ENCODE measurements at regions not wholly inside any gene's neighbourhood (a gene's known extent, or its start where the extent isn't known, plus 50 kb on each side); places are given as distances from the start of the nearest gene placed in this dataset.

DNA sequence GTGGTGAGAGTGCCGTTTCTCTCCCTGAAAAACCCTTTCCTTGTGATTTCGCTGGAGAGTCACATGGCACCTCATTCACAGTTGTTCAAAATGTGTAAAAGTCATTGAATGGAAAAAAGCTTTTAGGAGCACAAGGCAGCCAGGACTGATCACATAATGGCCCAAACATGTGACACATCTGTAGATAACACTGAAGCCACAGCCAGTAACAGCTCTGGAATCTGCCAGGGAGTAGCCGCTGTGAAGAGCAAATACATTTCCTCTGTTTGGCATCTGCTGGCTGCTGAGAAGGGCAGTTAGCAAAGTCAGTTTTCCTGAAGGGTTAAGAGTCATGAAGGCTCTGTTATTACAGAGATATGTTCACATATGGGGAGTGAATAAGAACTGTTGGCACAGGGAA is 271.8 kb downstream of the NNT start:
- Histone ChIP-seq H3K9ac (no peak overlapping the region), H3F3A (replicated peaks; ENCODE audit: insufficient read depth) (no peaks in the 10 kb centered on the region), H3K9me2 (no peaks in the 10 kb centered on the region), H3K4me3 (ENCODE audit: low read depth in 2 of 2, low read length in 1 of 2) (no peak overlapping the region), H3K4me2 (no peak overlapping the region), H3K36me3 (replicated peaks in 1 of 2; ENCODE audit: control insufficient read depth in 1 of 2, insufficient read depth in 2 of 2, low read length in 1 of 2) (no peaks in the 10 kb centered on the region), H3K79me2 (ENCODE audit: insufficient read depth) (no peaks in the 10 kb centered on the region), H3K4me1 (ENCODE audit: control insufficient read depth in 1 of 2, insufficient read depth in 2 of 2, low read depth in 1 of 2, low read length in 1 of 2) (no peaks in the 10 kb centered on the region), H2AFZ (ENCODE audit: low read depth) (no peak overlapping the region), H3K27ac (ENCODE audit: low read depth in 2 of 2, low read length in 1 of 2) (no peak overlapping the region), H4K20me1 (ENCODE audit: insufficient read depth) (no peaks in the 10 kb centered on the region), H3K9me3 (no peaks in the 10 kb centered on the region), H3K27me3 (ENCODE audit: insufficient read depth) (no peaks in the 10 kb centered on the region)
- POLR2A ChIA-PET: no interaction called here
- CTCF ChIA-PET: no interaction called here
- TF ChIP-seq MEF2A (IDR thresholded peaks at IDR 0.05; ENCODE audit: borderline replicate concordance, low read depth): no peak
- no peak for TF ChIP-seq JUND (IDR thresholded peaks at IDR 0.05)
- no peak for TF ChIP-seq USF1 (IDR thresholded peaks at IDR 0.05; ENCODE audit: borderline replicate concordance, low read depth)
- TF ChIP-seq USF2 (IDR thresholded peaks at IDR 0.05; ENCODE audit: borderline replicate concordance, low read depth, low read length): no peak
- TF ChIP-seq RXRA (IDR thresholded peaks at IDR 0.05; ENCODE audit: borderline replicate concordance, low read depth): no peak
- TF ChIP-seq ELF1 (IDR thresholded peaks at IDR 0.05): no peak
- TF ChIP-seq POLR2AphosphoS5 (IDR thresholded peaks at IDR 0.05; ENCODE audit: low read depth, low read length): no peak
- no peak for TF ChIP-seq TEAD4 (IDR thresholded peaks at IDR 0.05; ENCODE audit: borderline replicate concordance, insufficient read depth)
- TF ChIP-seq, protein P1, sequence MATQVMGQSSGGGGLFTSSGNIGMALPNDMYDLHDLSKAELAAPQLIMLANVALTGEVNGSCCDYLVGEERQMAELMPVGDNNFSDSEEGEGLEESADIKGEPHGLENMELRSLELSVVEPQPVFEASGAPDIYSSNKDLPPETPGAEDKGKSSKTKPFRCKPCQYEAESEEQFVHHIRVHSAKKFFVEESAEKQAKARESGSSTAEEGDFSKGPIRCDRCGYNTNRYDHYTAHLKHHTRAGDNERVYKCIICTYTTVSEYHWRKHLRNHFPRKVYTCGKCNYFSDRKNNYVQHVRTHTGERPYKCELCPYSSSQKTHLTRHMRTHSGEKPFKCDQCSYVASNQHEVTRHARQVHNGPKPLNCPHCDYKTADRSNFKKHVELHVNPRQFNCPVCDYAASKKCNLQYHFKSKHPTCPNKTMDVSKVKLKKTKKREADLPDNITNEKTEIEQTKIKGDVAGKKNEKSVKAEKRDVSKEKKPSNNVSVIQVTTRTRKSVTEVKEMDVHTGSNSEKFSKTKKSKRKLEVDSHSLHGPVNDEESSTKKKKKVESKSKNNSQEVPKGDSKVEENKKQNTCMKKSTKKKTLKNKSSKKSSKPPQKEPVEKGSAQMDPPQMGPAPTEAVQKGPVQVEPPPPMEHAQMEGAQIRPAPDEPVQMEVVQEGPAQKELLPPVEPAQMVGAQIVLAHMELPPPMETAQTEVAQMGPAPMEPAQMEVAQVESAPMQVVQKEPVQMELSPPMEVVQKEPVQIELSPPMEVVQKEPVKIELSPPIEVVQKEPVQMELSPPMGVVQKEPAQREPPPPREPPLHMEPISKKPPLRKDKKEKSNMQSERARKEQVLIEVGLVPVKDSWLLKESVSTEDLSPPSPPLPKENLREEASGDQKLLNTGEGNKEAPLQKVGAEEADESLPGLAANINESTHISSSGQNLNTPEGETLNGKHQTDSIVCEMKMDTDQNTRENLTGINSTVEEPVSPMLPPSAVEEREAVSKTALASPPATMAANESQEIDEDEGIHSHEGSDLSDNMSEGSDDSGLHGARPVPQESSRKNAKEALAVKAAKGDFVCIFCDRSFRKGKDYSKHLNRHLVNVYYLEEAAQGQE (IDR thresholded peaks at IDR 0.05; ENCODE audit: low read depth, low read length): no peak
- TF ChIP-seq NRF1 (IDR thresholded peaks at IDR 0.05; ENCODE audit: low read depth, low read length): no peak
- TF ChIP-seq GABPA (IDR thresholded peaks at IDR 0.05; ENCODE audit: low read depth): no peak
- TF ChIP-seq TCF12 (IDR thresholded peaks at IDR 0.05): no peak
- DNase-seq: no peak
- WGBS (ENCODE audit: low lambda C conversion rate): 3% methylated on average over 3 of the region's 3 CpGs

DNA sequence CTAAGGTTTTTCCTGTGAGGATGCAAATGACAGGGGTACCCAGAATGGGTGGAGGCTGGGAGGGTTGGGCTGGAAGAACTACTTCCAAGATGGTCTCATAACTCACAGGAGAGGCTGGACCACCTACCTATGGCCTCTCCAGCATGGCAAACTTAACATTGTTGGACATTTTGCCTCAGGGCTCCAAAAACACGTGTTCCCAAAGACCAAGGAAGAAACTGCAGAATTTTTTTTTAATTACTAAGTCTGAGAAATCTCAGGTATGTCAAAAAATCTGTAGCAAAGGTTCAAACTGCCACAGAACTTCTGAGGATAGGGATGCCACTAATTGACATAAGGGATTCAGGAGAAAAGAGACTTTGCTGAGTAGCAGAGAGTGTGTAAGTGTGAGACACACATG is 270.8 kb downstream of the NNT start:
- Histone ChIP-seq H3F3A (replicated peaks; ENCODE audit: insufficient read depth) (no peaks in the 10 kb centered on the region), H3K4me2 (no peak overlapping the region), H2AFZ (ENCODE audit: low read depth) (no peak overlapping the region), H3K27me3 (ENCODE audit: insufficient read depth) (no peaks in the 10 kb centered on the region), H3K4me1 (ENCODE audit: control insufficient read depth in 1 of 2, insufficient read depth in 2 of 2, low read depth in 1 of 2, low read length in 1 of 2) (no peaks in the 10 kb centered on the region), H3K79me2 (ENCODE audit: insufficient read depth) (no peaks in the 10 kb centered on the region), H3K9me3 (no peaks in the 10 kb centered on the region), H3K27ac (ENCODE audit: low read depth in 2 of 2, low read length in 1 of 2) (no peak overlapping the region), H3K9me2 (no peaks in the 10 kb centered on the region), H3K4me3 (ENCODE audit: low read depth in 2 of 2, low read length in 1 of 2) (no peak overlapping the region), H3K36me3 (replicated peaks in 1 of 2; ENCODE audit: control insufficient read depth in 1 of 2, insufficient read depth in 2 of 2, low read length in 1 of 2) (no peaks in the 10 kb centered on the region), H4K20me1 (ENCODE audit: insufficient read depth) (no peaks in the 10 kb centered on the region), H3K9ac (no peak overlapping the region)
- ChIA-PET CTCF (no interaction called here), POLR2A (no interaction called here)
- DNase-seq: no peak
- TF ChIP-seq EZH2phosphoT487 (IDR thresholded peaks at IDR 0.05; ENCODE audit: borderline replicate concordance, low read depth) (no peak), USF1 (IDR thresholded peaks at IDR 0.05; ENCODE audit: borderline replicate concordance, low read depth) (no peak), CHD2 (IDR thresholded peaks at IDR 0.05; ENCODE audit: low read length, partially characterized antibody) (no peak), NRF1 (IDR thresholded peaks at IDR 0.05; ENCODE audit: low read depth, low read length) (no peak), ELF1 (IDR thresholded peaks at IDR 0.05) (no peak), MXI1 (IDR thresholded peaks at IDR 0.05; ENCODE audit: low read depth, low read length) (no peak), RFX5 (IDR thresholded peaks at IDR 0.05; ENCODE audit: low read length) (no peak), GABPA (IDR thresholded peaks at IDR 0.05; ENCODE audit: low read depth) (no peak), YY1 (IDR thresholded peaks at IDR 0.05; ENCODE audit: low read depth) (no peak), NFIC (IDR thresholded peaks at IDR 0.05; ENCODE audit: borderline replicate concordance) (no peak)
- TF ChIP-seq, protein P1 (IDR thresholded peaks at IDR 0.05; ENCODE audit: low read depth, low read length): no peak
- WGBS (ENCODE audit: low lambda C conversion rate): 5% methylated on average over 1 of the region's 1 CpG

All from SK-N-SH (cell line).